ENCODE measurements at regions not wholly inside any gene's neighbourhood (a gene's known extent, or its start where the extent isn't known, plus 50 kb on each side); places are given as distances from the start of the nearest gene placed in this dataset.

- 66% methylated on average over 1 of the region's 1 CpG for WGBS
- H3K4me1 ChIP-seq: no peaks in the 10 kb centered on the region
- no peaks in the 10 kb centered on the region for H3K27me3 ChIP-seq
- no peak for DNase-seq (ENCODE audit: low spot score in 2 of 2)
- H3K9me3 ChIP-seq: no peaks in the 10 kb centered on the region
- H3K36me3 ChIP-seq: no peaks in the 10 kb centered on the region
- H3K27ac ChIP-seq: no peak overlapping the region
- no peak overlapping the region for H3K4me3 ChIP-seq
- TF ChIP-seq EP300 (IDR thresholded peaks at IDR 0.05) (no peak), POLR2A (IDR thresholded peaks at IDR 0.05) (no peak), CTCF (IDR thresholded peaks at IDR 0.05) (no peak), POLR2AphosphoS5 (IDR thresholded peaks at IDR 0.05) (no peak)
These were observed 2211.9 kb upstream of the TENM3 start for GRCh38 chr4:180031330-180031729.

- DNase-seq (ENCODE audit: low spot score in 2 of 2): no peak
- Histone ChIP-seq H3K4me3 (no peak overlapping the region), H3K36me3 (no peaks in the 10 kb centered on the region), H3K4me1 (no peaks in the 10 kb centered on the region), H3K27ac (no peak overlapping the region), H3K27me3 (no peaks in the 10 kb centered on the region), H3K9me3 (no peaks in the 10 kb centered on the region)
- TF ChIP-seq POLR2A (IDR thresholded peaks at IDR 0.05) (no peak), CTCF (IDR thresholded peaks at IDR 0.05) (no peak), POLR2AphosphoS5 (IDR thresholded peaks at IDR 0.05) (no peak), EP300 (IDR thresholded peaks at IDR 0.05) (no peak)
- WGBS: 88% methylated on average over 1 of the region's 1 CpG
These were observed 2201.6 kb upstream of the TENM3 start for GRCh38 chr4:180041576-180041975.

- 66% methylated on average over 7 of the region's 7 CpGs for WGBS
- no peak overlapping the region for H3K4me3 ChIP-seq
- H3K27me3 ChIP-seq: peaks cover 13% of the 10 kb centered on the region
- DNase-seq (ENCODE audit: low spot score in 2 of 2): no peak
- H3K9me3 ChIP-seq: no peaks in the 10 kb centered on the region
- H3K36me3 ChIP-seq: no peaks in the 10 kb centered on the region
- H3K27ac ChIP-seq: no peak overlapping the region
- peaks cover 2% of the 10 kb centered on the region for H3K4me1 ChIP-seq
- TF ChIP-seq POLR2A (IDR thresholded peaks at IDR 0.05) (no peak), CTCF (IDR thresholded peaks at IDR 0.05) (no peak)
These were observed 2190.6 kb upstream of the TENM3 start for GRCh38 chr4:180052629-180053028.

- Histone ChIP-seq H3K4me1 (peaks cover 19% of the 10 kb centered on the region), H3K9me3 (no peaks in the 10 kb centered on the region), H3K27me3 (peaks cover 30% of the 10 kb centered on the region), H3K4me3 (no peak overlapping the region), H3K36me3 (no peaks in the 10 kb centered on the region), H3K27ac (no peak overlapping the region)
- WGBS: 73% methylated on average over 4 of the region's 4 CpGs
- TF ChIP-seq POLR2AphosphoS5 (IDR thresholded peaks at IDR 0.05) (no peak), EP300 (IDR thresholded peaks at IDR 0.05) (no peak), CTCF (IDR thresholded peaks at IDR 0.05) (no peak), POLR2A (IDR thresholded peaks at IDR 0.05) (no peak)
- no peak for DNase-seq (ENCODE audit: low spot score in 2 of 2)
These were observed 2188.9 kb upstream of the TENM3 start for GRCh38 chr4:180054291-180054690.

- Histone ChIP-seq H3K36me3 (no peaks in the 10 kb centered on the region), H3K4me3 (no peak overlapping the region), H3K4me1 (peaks cover 25% of the 10 kb centered on the region), H3K27ac (no peak overlapping the region), H3K9me3 (no peaks in the 10 kb centered on the region), H3K27me3 (peaks cover 51% of the 10 kb centered on the region)
- 16% methylated on average over 8 of the region's 8 CpGs for WGBS
- TF ChIP-seq POLR2AphosphoS5 (IDR thresholded peaks at IDR 0.05): no peak
- no peak for TF ChIP-seq POLR2A (IDR thresholded peaks at IDR 0.05)
- no peak for TF ChIP-seq CTCF (IDR thresholded peaks at IDR 0.05)
- no peak for TF ChIP-seq EP300 (IDR thresholded peaks at IDR 0.05)
- DNase-seq (ENCODE audit: low spot score in 2 of 2): no peak
These were observed 2185.9 kb upstream of the TENM3 start for GRCh38 chr4:180057299-180057721.
